ENCODE measurements at regions not wholly inside any gene's neighbourhood (a gene's known extent, or its start where the extent isn't known, plus 50 kb on each side); places are given as distances from the start of the nearest gene placed in this dataset.

- Histone ChIP-seq H3K4me3 (ENCODE audit: low read depth, low read length) (no peak overlapping the region), H3K27me3 (ENCODE audit: control insufficient read depth, insufficient read depth, low read length) (no peaks in the 10 kb centered on the region), H3K36me3 (ENCODE audit: control insufficient read depth, insufficient read depth, low read length) (no peaks in the 10 kb centered on the region)
- TF ChIP-seq, protein P1, sequence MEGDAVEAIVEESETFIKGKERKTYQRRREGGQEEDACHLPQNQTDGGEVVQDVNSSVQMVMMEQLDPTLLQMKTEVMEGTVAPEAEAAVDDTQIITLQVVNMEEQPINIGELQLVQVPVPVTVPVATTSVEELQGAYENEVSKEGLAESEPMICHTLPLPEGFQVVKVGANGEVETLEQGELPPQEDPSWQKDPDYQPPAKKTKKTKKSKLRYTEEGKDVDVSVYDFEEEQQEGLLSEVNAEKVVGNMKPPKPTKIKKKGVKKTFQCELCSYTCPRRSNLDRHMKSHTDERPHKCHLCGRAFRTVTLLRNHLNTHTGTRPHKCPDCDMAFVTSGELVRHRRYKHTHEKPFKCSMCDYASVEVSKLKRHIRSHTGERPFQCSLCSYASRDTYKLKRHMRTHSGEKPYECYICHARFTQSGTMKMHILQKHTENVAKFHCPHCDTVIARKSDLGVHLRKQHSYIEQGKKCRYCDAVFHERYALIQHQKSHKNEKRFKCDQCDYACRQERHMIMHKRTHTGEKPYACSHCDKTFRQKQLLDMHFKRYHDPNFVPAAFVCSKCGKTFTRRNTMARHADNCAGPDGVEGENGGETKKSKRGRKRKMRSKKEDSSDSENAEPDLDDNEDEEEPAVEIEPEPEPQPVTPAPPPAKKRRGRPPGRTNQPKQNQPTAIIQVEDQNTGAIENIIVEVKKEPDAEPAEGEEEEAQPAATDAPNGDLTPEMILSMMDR (IDR thresholded peaks at IDR 0.05; ENCODE audit: insufficient read depth, low read depth, low read length) = no peak
- ChIA-PET POLR2A (no interaction called here), CTCF (no interaction called here)
- no peak for DNase-seq (ENCODE audit: low read depth)
These were observed 100.1 kb upstream of the SPATA12 start for GRCh38 chr3:56960234-56960917.

DNA sequence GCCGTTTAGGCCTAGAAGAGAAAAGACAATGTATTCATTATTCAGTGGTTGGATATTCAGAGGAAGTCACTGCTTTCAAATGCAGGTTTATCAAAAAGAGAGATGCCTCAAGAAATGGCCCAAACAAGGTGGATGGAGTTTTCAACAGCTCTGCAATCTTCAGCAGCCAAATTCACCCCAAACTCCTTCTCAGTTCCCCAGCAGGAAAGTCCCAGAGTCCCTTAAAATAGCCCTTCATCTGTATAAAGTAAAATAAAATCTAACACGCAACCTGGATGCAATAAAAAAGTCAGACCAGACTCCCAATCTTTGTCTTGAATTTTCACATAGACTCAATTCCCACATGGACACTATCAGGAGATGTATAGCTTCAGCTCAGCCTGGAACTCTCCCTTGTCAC is 101.6 kb upstream of the SPATA12 start:
- POLR2A ChIA-PET = no interaction called here
- TF ChIP-seq, protein P1 (IDR thresholded peaks at IDR 0.05; ENCODE audit: insufficient read depth, low read depth, low read length) = no peak
- Histone ChIP-seq H3K36me3 (ENCODE audit: control insufficient read depth, insufficient read depth, low read length) (no peaks in the 10 kb centered on the region), H3K4me3 (ENCODE audit: low read depth, low read length) (no peak overlapping the region), H3K27me3 (ENCODE audit: control insufficient read depth, insufficient read depth, low read length) (no peaks in the 10 kb centered on the region)
- no peak for DNase-seq (ENCODE audit: low read depth)
- CTCF ChIA-PET = no interaction called here

- TF ChIP-seq, protein P1 (IDR thresholded peaks at IDR 0.05; ENCODE audit: insufficient read depth, low read depth, low read length) = no peak
- Histone ChIP-seq H3K36me3 (ENCODE audit: control insufficient read depth, insufficient read depth, low read length) (no peaks in the 10 kb centered on the region), H3K4me3 (ENCODE audit: low read depth, low read length) (no peak overlapping the region), H3K27me3 (ENCODE audit: control insufficient read depth, insufficient read depth, low read length) (no peaks in the 10 kb centered on the region)
- no peak for DNase-seq (ENCODE audit: low read depth)
- ChIA-PET POLR2A (no interaction called here), CTCF (interaction anchor here (0.6 to 1.1 kb wide), 2 partner anchors 19 to 31 kb away, joined by 3 read pairs; no protein-coding TSS in a partner anchor)
These were observed 102.9 kb upstream of the SPATA12 start for GRCh38 chr3:56957522-56957921.

DNA sequence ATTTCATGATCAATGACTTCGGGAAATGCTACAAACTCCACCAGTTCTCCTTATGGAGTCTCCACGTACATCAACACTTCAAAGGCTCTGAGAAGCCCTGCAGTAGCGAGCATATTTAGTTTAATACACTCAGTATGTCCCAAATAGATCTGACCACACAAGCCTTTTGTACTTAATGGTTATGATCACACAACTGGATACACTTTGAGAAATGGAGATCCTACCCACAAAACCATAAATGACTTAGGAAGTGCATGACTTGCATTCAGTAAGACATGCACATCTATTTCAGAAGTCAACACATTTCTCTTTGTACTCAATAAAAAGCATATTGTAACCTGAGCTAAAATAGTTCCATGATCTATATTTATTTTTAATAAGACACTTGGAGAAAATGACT is 103.6 kb upstream of the SPATA12 start:
- ChIA-PET CTCF (interaction anchor here (1.1 kb wide), 1 partner anchor 18 kb away, joined by 3 read pairs; no protein-coding TSS in a partner anchor), POLR2A (no interaction called here)
- H3K27me3 ChIP-seq (ENCODE audit: control insufficient read depth, insufficient read depth, low read length) = no peaks in the 10 kb centered on the region
- TF ChIP-seq, protein P1 (IDR thresholded peaks at IDR 0.05; ENCODE audit: insufficient read depth, low read depth, low read length) = no peak
- no peak for DNase-seq (ENCODE audit: low read depth)
- H3K36me3 ChIP-seq (ENCODE audit: control insufficient read depth, insufficient read depth, low read length) = no peaks in the 10 kb centered on the region
- H3K4me3 ChIP-seq (ENCODE audit: low read depth, low read length) = no peak overlapping the region

DNA sequence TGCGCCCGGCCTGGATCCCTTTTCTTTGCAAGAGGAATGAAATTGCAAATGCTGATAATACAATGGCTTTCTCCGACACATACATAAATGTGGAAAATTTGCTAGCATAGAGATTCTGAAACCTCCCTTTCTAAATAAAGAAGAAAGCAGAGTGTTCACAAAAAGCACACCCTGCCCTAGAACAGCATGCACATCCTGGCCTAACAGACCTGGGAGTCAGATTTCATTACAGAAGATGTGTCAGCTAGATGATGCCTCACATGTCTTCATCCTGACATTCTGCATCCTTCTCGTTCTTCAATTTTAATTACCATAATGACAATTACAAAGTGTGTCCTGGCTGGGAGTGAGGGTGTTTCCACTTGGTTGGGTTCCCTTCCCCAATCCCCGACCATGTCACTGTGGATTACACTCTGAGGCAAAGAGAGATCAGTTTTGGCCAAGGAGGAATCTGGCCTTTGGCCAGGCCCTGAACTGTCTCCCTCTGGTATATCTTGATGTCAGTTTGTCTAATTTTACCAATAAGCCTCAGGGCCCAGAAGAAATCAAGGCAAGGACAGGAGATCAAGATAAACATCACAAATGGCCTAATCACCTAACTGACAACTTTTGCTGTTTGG is 104.9 kb upstream of the SPATA12 start:
- Histone ChIP-seq H3K4me3 (ENCODE audit: low read depth, low read length) (no peak overlapping the region), H3K36me3 (ENCODE audit: control insufficient read depth, insufficient read depth, low read length) (no peaks in the 10 kb centered on the region), H3K27me3 (ENCODE audit: control insufficient read depth, insufficient read depth, low read length) (no peaks in the 10 kb centered on the region)
- CTCF ChIA-PET = no interaction called here
- TF ChIP-seq, protein P1 (IDR thresholded peaks at IDR 0.05; ENCODE audit: insufficient read depth, low read depth, low read length) = no peak
- POLR2A ChIA-PET = no interaction called here
- DNase-seq (ENCODE audit: low read depth) = no peak
